ENCODE measurements at regions not wholly inside any gene's neighbourhood (a gene's known extent, or its start where the extent isn't known, plus 50 kb on each side); places are given as distances from the start of the nearest gene placed in this dataset.

- no peak for DNase-seq (ENCODE audit: low read depth)
- no peak overlapping the region for H3K4me3 ChIP-seq (ENCODE audit: low read depth, low read length)
- TF ChIP-seq, protein P1, sequence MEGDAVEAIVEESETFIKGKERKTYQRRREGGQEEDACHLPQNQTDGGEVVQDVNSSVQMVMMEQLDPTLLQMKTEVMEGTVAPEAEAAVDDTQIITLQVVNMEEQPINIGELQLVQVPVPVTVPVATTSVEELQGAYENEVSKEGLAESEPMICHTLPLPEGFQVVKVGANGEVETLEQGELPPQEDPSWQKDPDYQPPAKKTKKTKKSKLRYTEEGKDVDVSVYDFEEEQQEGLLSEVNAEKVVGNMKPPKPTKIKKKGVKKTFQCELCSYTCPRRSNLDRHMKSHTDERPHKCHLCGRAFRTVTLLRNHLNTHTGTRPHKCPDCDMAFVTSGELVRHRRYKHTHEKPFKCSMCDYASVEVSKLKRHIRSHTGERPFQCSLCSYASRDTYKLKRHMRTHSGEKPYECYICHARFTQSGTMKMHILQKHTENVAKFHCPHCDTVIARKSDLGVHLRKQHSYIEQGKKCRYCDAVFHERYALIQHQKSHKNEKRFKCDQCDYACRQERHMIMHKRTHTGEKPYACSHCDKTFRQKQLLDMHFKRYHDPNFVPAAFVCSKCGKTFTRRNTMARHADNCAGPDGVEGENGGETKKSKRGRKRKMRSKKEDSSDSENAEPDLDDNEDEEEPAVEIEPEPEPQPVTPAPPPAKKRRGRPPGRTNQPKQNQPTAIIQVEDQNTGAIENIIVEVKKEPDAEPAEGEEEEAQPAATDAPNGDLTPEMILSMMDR (IDR thresholded peaks at IDR 0.05; ENCODE audit: insufficient read depth, low read depth, low read length, missing control alignments): no peak
These were observed 50.6 kb upstream of the NKD1 start for GRCh38 chr16:50497592-50497991.

- no peak for DNase-seq (ENCODE audit: low read depth)
- TF ChIP-seq, protein P1 (IDR thresholded peaks at IDR 0.05; ENCODE audit: insufficient read depth, low read depth, low read length, missing control alignments): no peak
- H3K4me3 ChIP-seq (ENCODE audit: low read depth, low read length): no peak overlapping the region
These were observed 51.2 kb upstream of the NKD1 start for GRCh38 chr16:50496990-50497389.

- TF ChIP-seq, protein P1 (IDR thresholded peaks at IDR 0.05; ENCODE audit: insufficient read depth, low read depth, low read length, missing control alignments): no peak
- no peak overlapping the region for H3K4me3 ChIP-seq (ENCODE audit: low read depth, low read length)
- no peak for DNase-seq (ENCODE audit: low read depth)
These were observed 52.5 kb upstream of the NKD1 start for GRCh38 chr16:50495673-50496072.

GRCh38 chr16:50494501-50495491, 53.4 kb upstream of the NKD1 start:
- TF ChIP-seq, protein P1 (IDR thresholded peaks at IDR 0.05; ENCODE audit: insufficient read depth, low read depth, low read length, missing control alignments): no peak
- DNase-seq (ENCODE audit: low read depth): no peak
- no peak overlapping the region for H3K4me3 ChIP-seq (ENCODE audit: low read depth, low read length)

GRCh38 chr16:50491516-50491915, 56.7 kb upstream of the NKD1 start:
- DNase-seq (ENCODE audit: low read depth): no peak
- H3K4me3 ChIP-seq (ENCODE audit: low read depth, low read length): no peak overlapping the region
- TF ChIP-seq, protein P1 (IDR thresholded peaks at IDR 0.05; ENCODE audit: insufficient read depth, low read depth, low read length, missing control alignments): no peak

- TF ChIP-seq, protein P1 (IDR thresholded peaks at IDR 0.05; ENCODE audit: insufficient read depth, low read depth, low read length, missing control alignments): no peak
- H3K4me3 ChIP-seq (ENCODE audit: low read depth, low read length): no peak overlapping the region
- no peak for DNase-seq (ENCODE audit: low read depth)
These were observed 57.4 kb upstream of the NKD1 start for GRCh38 chr16:50490828-50491227.

Data from GM12865 (cell line).